ENCODE measurements at regions not wholly inside any gene's neighbourhood (a gene's known extent, or its start where the extent isn't known, plus 50 kb on each side); places are given as distances from the start of the nearest gene placed in this dataset.
"Not testable (repeated sequence)": the region's sequence is repeated elsewhere in the genome, so short reads cannot be mapped to it uniquely, and the experiment has no call there.

GRCh38 chr2:226573158-226573557 lies 226.5 kb downstream of the IRS1 start:
- DNase-seq: no peak

GRCh38 chr2:226564667-226565066 lies 235.0 kb downstream of the IRS1 start:
- no peak for DNase-seq

GRCh38 chr2:226561962-226562361 lies 237.7 kb downstream of the IRS1 start:
- no peak for DNase-seq

- DNase-seq: no peak
These were observed 239.3 kb downstream of the IRS1 start for GRCh38 chr2:226560325-226560724.

- no peak for DNase-seq
These were observed 240.1 kb downstream of the IRS1 start for GRCh38 chr2:226559536-226559935.

GRCh38 chr2:226558418-226558817 lies 241.2 kb downstream of the IRS1 start:
- no peak for DNase-seq

GRCh38 chr2:226556050-226556449 lies 243.6 kb downstream of the IRS1 start:
- no peak for DNase-seq

GRCh38 chr2:226554701-226555100 lies 244.9 kb downstream of the IRS1 start:
- DNase-seq: no peak

- no peak for DNase-seq
These were observed 246.3 kb downstream of the IRS1 start for GRCh38 chr2:226553333-226553732.

- DNase-seq: no peak
These were observed 246.9 kb downstream of the IRS1 start for GRCh38 chr2:226552571-226553285.

- no peak for DNase-seq
These were observed 247.9 kb downstream of the IRS1 start for GRCh38 chr2:226551522-226552250.

GRCh38 chr2:226550801-226551200 lies 248.8 kb downstream of the IRS1 start:
- DNase-seq: no peak

- DNase-seq: no peak
These were observed 250.9 kb downstream of the IRS1 start for GRCh38 chr2:226548732-226549131.

- DNase-seq: no peak
These were observed 254.9 kb downstream of the IRS1 start for GRCh38 chr2:226544596-226545210.

GRCh38 chr2:226540204-226540994 lies 259.2 kb downstream of the IRS1 start:
- no peak for DNase-seq

- no peak for DNase-seq
These were observed 263.2 kb downstream of the IRS1 start for GRCh38 chr2:226536410-226536809.

- not testable (repeated sequence) for DNase-seq
These were observed 266.6 kb downstream of the IRS1 start for GRCh38 chr2:226532976-226533375.

- no peak for DNase-seq
These were observed 268.4 kb downstream of the IRS1 start for GRCh38 chr2:226531061-226531810.

GRCh38 chr2:226529556-226529955 lies 270.1 kb downstream of the IRS1 start:
- DNase-seq: no peak

- DNase-seq: no peak
These were observed 272.9 kb downstream of the IRS1 start for GRCh38 chr2:226526716-226527115.

GRCh38 chr2:226524381-226524843 lies 275.2 kb downstream of the IRS1 start:
- no peak for DNase-seq

GRCh38 chr2:226520723-226521122 lies 278.9 kb downstream of the IRS1 start:
- no peak for DNase-seq
